ENCODE measurements at regions not wholly inside any gene's neighbourhood (a gene's known extent, or its start where the extent isn't known, plus 50 kb on each side); places are given as distances from the start of the nearest gene placed in this dataset.

GRCh38 chr4:100797791-100798190, 280.0 kb upstream of the EMCN start:
- DNase-seq: no peak

GRCh38 chr4:100797356-100797755, 279.5 kb upstream of the EMCN start:
- no peak for DNase-seq

GRCh38 chr4:100796332-100796731, 278.5 kb upstream of the EMCN start:
- no peak for DNase-seq

- no peak for DNase-seq
Measured at GRCh38 chr4:100795581-100795980, 277.8 kb upstream of the EMCN start.

GRCh38 chr4:100790836-100791615, 273.2 kb upstream of the EMCN start:
- DNase-seq: no peak

- DNase-seq: no peak
Measured at GRCh38 chr4:100789991-100790390, 272.2 kb upstream of the EMCN start.

- no peak for DNase-seq
Measured at GRCh38 chr4:100786481-100786880, 268.7 kb upstream of the EMCN start.

GRCh38 chr4:100782356-100782755, 264.5 kb upstream of the EMCN start:
- DNase-seq: no peak

GRCh38 chr4:100781435-100781834, 263.6 kb upstream of the EMCN start:
- DNase-seq: no peak

- DNase-seq: no peak
Measured at GRCh38 chr4:100780126-100780525, 262.3 kb upstream of the EMCN start.

- DNase-seq: no peak
Measured at GRCh38 chr4:100778431-100778830, 260.6 kb upstream of the EMCN start.

- no peak for DNase-seq
Measured at GRCh38 chr4:100762738-100763137, 244.9 kb upstream of the EMCN start.

- DNase-seq: no peak
Measured at GRCh38 chr4:100754751-100755150, 236.9 kb upstream of the EMCN start.

GRCh38 chr4:100746141-100746739, 228.4 kb upstream of the EMCN start:
- no peak for DNase-seq

GRCh38 chr4:100742045-100742444, 224.2 kb upstream of the EMCN start:
- DNase-seq: no peak

GRCh38 chr4:100739426-100739825, 221.6 kb upstream of the EMCN start:
- no peak for DNase-seq

- no peak for DNase-seq
Measured at GRCh38 chr4:100738196-100739165, 220.7 kb upstream of the EMCN start.

- no peak for DNase-seq
Measured at GRCh38 chr4:100736641-100737451, 219.0 kb upstream of the EMCN start.

GRCh38 chr4:100728861-100729260, 211.0 kb upstream of the EMCN start:
- DNase-seq: no peak

- no peak for DNase-seq
Measured at GRCh38 chr4:100722866-100723459, 205.1 kb upstream of the EMCN start.

- no peak for DNase-seq
Measured at GRCh38 chr4:100722133-100722532, 204.3 kb upstream of the EMCN start.

- DNase-seq: no peak
Measured at GRCh38 chr4:100721490-100721889, 203.7 kb upstream of the EMCN start.
